B cell (primary cell): ENCODE measurements at regions not wholly inside any gene's neighbourhood (a gene's known extent, or its start where the extent isn't known, plus 50 kb on each side); places are given as distances from the start of the nearest gene placed in this dataset.

Source experiments
- ATAC-seq: fragments of 200-7000 bp; cut with Tn5 transposase; one replicate; pipeline ENCODE4 v1.10.0; 2021; ENCODE audit warnings: low read depth, mild to moderate bottlenecking, moderate number of reproducible peaks, moderate library complexity
- CTCF ChIA-PET: fragments of 350-600 bp; sonication (Branson Sonifier 250); formaldehyde crosslinking; loops from one replicate; lab custom pipeline; 2021; ENCODE audit warnings: antibody characterized with exemption, inconsistent platforms; lab: Charles Lee
- POLR2A ChIA-PET: fragments of 350-600 bp; sonication (Branson Sonifier 250); formaldehyde crosslinking; loops from one replicate; lab custom pipeline; 2021; ENCODE audit warnings: antibody characterized with exemption; lab: Charles Lee
- DNase-seq: peaks from one replicate; pipeline ENCODE4 v3.0.0; 2013
- H2AFZ ChIP-seq: 2 replicates; pipeline ENCODE4 v1.6.1; 2012; ENCODE audit warnings: mild to moderate bottlenecking, low read depth, low read length; ENCODE audit not compliant: insufficient read depth, poor library complexity, severe bottlenecking
- H3K27ac ChIP-seq, 2 donors: 1 replicate in 1 of 2; 2 replicates in 1 of 2; pipeline ENCODE4 v1.5.1; 2012 to 2013; ENCODE audit warnings: low read length in 2 of 2, mild to moderate bottlenecking in 2 of 2, moderate library complexity in 1 of 2
- H3K27me3 ChIP-seq, 4 experiments: fragments of 200-600 bp in 1 of 4; sonication (generic) in 1 of 4; replicated peaks in 1 of 4; 1 replicate in 2 of 4; 2 replicates in 2 of 4; pipeline versions ENCODE4 v1.6.1 to v1.7.0; 2013 to 2016; ENCODE audit warnings: low read length in 3 of 4, mild to moderate bottlenecking in 2 of 4, mixed read lengths in 1 of 4, moderate library complexity in 1 of 4; ENCODE audit not compliant: insufficient read depth in 4 of 4, control insufficient read depth in 3 of 4; ENCODE audit errors: control extremely low read depth in 1 of 4
- H3K36me3 ChIP-seq, 2 experiments: replicated peaks in 1 of 2; 1 replicate in 1 of 2; 2 replicates in 1 of 2; pipeline versions ENCODE4 v1.6.1 to v1.7.1; 2013; ENCODE audit warnings: low read length in 1 of 2; ENCODE audit not compliant: insufficient read depth in 2 of 2, control insufficient read depth in 1 of 2; ENCODE audit errors: control extremely low read depth in 1 of 2, extremely low read depth in 1 of 2
- H3K4me1 ChIP-seq, 2 donors: fragments of 200-600 bp in 1 of 2; sonication (generic) in 1 of 2; 1 replicate in 1 of 2; 2 replicates in 1 of 2; pipeline versions ENCODE4 v1.5.1 to v1.6.1; 2013 to 2017; ENCODE audit warnings: low read length in 2 of 2; ENCODE audit not compliant: control insufficient read depth in 2 of 2, insufficient read depth in 2 of 2
- H3K4me2 ChIP-seq: replicated peaks from 2 replicates; pipeline ENCODE3; 2012; ENCODE audit warnings: mild to moderate bottlenecking, low read depth, low read length; ENCODE audit not compliant: poor library complexity, severe bottlenecking
- H3K4me3 ChIP-seq, 5 experiments: fragments of 200-600 bp in 1 of 5; sonication (generic) in 1 of 5; 1 replicate in 3 of 5; 2 replicates in 2 of 5; pipeline versions ENCODE4 v1.5.1 to v1.7.0; 2011 to 2016; ENCODE audit warnings: low read length in 4 of 5, mild to moderate bottlenecking in 4 of 5, low read depth in 2 of 5, control low read depth in 1 of 5, moderate library complexity in 1 of 5; ENCODE audit not compliant: insufficient read depth in 1 of 5; ENCODE audit errors: control extremely low read depth in 1 of 5, extremely low read depth in 1 of 5
- H3K79me2 ChIP-seq: fragments of 200-600 bp; sonication (generic); one replicate; pipeline ENCODE4 v1.6.0; 2016; ENCODE audit warnings: low read length; ENCODE audit not compliant: control insufficient read depth, insufficient read depth
- H3K9ac ChIP-seq: fragments of 200-600 bp; sonication (generic); 2 replicates; pipeline ENCODE4 v1.6.1; 2017; ENCODE audit warnings: mild to moderate bottlenecking, low read length, moderate library complexity
- H3K9me3 ChIP-seq, 3 donors: one replicate each; pipeline versions ENCODE4 v1.6.1 to v1.7.1; 2013; ENCODE audit warnings: low read length in 2 of 3; ENCODE audit not compliant: control insufficient read depth in 2 of 3, insufficient read depth in 1 of 3; ENCODE audit errors: control extremely low read depth in 1 of 3
- H4K20me1 ChIP-seq: 2 replicates; pipeline ENCODE4 v1.6.0; 2012; ENCODE audit warnings: mild to moderate bottlenecking, low read length; ENCODE audit not compliant: insufficient read depth, control insufficient read depth, poor library complexity, severe bottlenecking
- H3K27ac Mint-ChIP-seq: one replicate; pipeline ENCODE4 v1.8.0; 2021; ENCODE audit warnings: mixed read lengths
- H3K27me3 Mint-ChIP-seq: one replicate; pipeline ENCODE4 v1.8.0; 2021; ENCODE audit warnings: mixed read lengths
- H3K4me1 Mint-ChIP-seq: one replicate; pipeline ENCODE4 v1.8.0; 2021; ENCODE audit warnings: mixed read lengths
- H3K4me3 Mint-ChIP-seq: one replicate; pipeline ENCODE4 v1.8.0; 2021; ENCODE audit warnings: mixed read lengths
- H3K9me3 Mint-ChIP-seq: one replicate; pipeline ENCODE4 v1.8.0; 2022; ENCODE audit warnings: mixed read lengths; ENCODE audit not compliant: insufficient read depth
- EZH2 ChIP-seq: IDR thresholded peaks from 2 replicates; pipeline ENCODE4 v1.6.1; 2012; ENCODE audit warnings: borderline replicate concordance, low read depth, mild to moderate bottlenecking, moderate library complexity, low read length; ENCODE audit not compliant: insufficient read depth, poor library complexity, severe bottlenecking
- WGBS: methylation state at CpG from one replicate; pipeline ENCODE4 v1.1.5; 2013; ENCODE audit warnings: missing lambda C conversion rate; ENCODE audit not compliant: insufficient coverage; 5-methylcytosine and 5-hydroxymethylcytosine counted together
- intact Hi-C: fragments of 100-400 bp; cut with micrococcal nuclease; formaldehyde crosslinking; loops from one replicate; pipeline ENCODE4 v1.10.0; 2022
- TF ChIP-seq, protein P1 (sequence below): fragments of 200-600 bp; IDR thresholded peaks from one replicate; pipeline ENCODE4 v1.8.0; 2022; ENCODE audit warnings: antibody characterized with exemption, mild to moderate bottlenecking

DNA sequence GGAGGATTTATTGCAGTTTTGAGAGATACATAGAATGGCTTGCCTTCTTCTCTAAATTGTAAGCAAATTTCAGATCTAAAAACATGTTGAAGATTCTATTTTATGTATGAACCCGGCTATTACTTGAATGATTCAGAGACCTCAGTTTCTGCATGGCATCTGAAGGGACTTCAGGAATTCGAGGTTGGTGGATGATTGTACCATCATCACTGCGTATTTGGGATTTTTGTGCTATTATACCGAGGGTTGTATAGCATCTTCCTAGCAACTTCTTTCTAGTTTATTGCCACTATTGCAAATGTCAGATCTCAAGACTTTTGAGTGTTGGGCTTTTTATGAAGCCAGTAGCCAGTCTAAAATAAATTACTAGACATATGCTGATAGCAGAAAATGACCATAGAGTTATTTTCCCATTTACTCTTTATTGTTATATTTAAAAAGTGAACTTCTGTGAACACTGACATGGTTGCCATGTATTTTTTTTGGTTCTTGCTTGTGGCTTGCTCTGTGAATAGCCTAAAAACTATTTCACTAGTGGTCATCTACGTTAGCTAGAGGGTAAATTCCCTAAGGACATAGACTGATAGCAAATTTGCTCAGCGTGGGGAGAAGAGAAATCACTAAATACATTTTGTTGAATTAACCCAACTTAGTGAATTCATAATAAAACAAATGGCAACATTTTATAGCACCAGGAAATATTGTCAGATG, 70.6 kb upstream of the KLF12 start:
- POLR2A ChIA-PET = no interaction called here
- Histone ChIP-seq H3K27ac (no peak overlapping the region), H3K9me3 (peaks cover 0 to 1% (median 0%) of the 10 kb centered on the region in 3 donors), H3K4me1 (no peaks in the 10 kb centered on the region), H3K36me3 (no peaks in the 10 kb centered on the region), H2AFZ (no peak overlapping the region), H3K79me2 (no peaks in the 10 kb centered on the region), H3K27me3 (peaks cover 0 to 3% (median 0%) of the 10 kb centered on the region in 4 experiments), H3K4me2 (no peak overlapping the region), H3K9ac (no peak overlapping the region), H4K20me1 (no peaks in the 10 kb centered on the region), H3K4me3 (no peak overlapping the region)
- DNase-seq (no peak), ATAC-seq (no peak)
- WGBS = no CpG with 5 or more reads among the region's 6 CpGs
- CTCF ChIA-PET = no interaction called here
- no peak for TF ChIP-seq EZH2
- TF ChIP-seq, protein P1, sequence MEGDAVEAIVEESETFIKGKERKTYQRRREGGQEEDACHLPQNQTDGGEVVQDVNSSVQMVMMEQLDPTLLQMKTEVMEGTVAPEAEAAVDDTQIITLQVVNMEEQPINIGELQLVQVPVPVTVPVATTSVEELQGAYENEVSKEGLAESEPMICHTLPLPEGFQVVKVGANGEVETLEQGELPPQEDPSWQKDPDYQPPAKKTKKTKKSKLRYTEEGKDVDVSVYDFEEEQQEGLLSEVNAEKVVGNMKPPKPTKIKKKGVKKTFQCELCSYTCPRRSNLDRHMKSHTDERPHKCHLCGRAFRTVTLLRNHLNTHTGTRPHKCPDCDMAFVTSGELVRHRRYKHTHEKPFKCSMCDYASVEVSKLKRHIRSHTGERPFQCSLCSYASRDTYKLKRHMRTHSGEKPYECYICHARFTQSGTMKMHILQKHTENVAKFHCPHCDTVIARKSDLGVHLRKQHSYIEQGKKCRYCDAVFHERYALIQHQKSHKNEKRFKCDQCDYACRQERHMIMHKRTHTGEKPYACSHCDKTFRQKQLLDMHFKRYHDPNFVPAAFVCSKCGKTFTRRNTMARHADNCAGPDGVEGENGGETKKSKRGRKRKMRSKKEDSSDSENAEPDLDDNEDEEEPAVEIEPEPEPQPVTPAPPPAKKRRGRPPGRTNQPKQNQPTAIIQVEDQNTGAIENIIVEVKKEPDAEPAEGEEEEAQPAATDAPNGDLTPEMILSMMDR = no peak
- H3K4me1 Mint-ChIP-seq = no peaks in the 10 kb centered on the region
- peaks cover 4% of the 10 kb centered on the region for H3K9me3 Mint-ChIP-seq
- peaks cover 28% of the 10 kb centered on the region for H3K27me3 Mint-ChIP-seq
- H3K4me3 Mint-ChIP-seq = no peak overlapping the region
- intact Hi-C loops = no loop called here
- H3K27ac Mint-ChIP-seq = no peak overlapping the region

DNA sequence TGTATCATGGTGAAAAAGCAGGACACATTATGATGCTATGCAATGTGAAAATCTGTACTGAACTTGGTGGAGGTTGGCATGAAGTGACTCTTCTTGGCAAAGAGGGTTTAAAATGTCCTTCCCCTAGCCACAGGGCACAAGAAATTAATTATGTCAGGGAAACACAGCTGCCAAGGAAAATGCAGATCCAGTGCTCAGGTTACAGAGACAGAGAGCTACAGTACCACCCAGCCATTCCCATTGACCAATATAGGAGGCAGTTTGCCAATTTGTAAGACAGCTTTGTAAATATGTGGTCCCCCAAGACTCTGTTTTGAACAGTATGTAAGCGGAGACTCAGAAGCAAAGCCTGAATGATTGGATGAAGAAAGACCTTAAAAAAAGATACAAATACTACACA, 69.4 kb upstream of the KLF12 start:
- H3K27ac ChIP-seq = no peak overlapping the region
- peaks cover 29% of the 10 kb centered on the region for H3K27me3 Mint-ChIP-seq
- TF ChIP-seq, protein P1 = no peak
- TF ChIP-seq EZH2 = no peak
- no peaks in the 10 kb centered on the region for H4K20me1 ChIP-seq
- WGBS = no CpG with 5 or more reads among the region's 1 CpG
- peaks cover 0 to 1% (median 0%) of the 10 kb centered on the region in 3 donors for H3K9me3 ChIP-seq
- no peak overlapping the region for H3K4me3 Mint-ChIP-seq
- no peaks in the 10 kb centered on the region for H3K4me1 Mint-ChIP-seq
- H3K4me3 ChIP-seq = no peak overlapping the region
- DNase-seq (no peak), ATAC-seq (no peak)
- H3K36me3 ChIP-seq = no peaks in the 10 kb centered on the region
- ChIA-PET CTCF (no interaction called here), POLR2A (no interaction called here)
- no peaks in the 10 kb centered on the region for H3K4me1 ChIP-seq
- no peak overlapping the region for H3K4me2 ChIP-seq
- H3K79me2 ChIP-seq = no peaks in the 10 kb centered on the region
- no peak overlapping the region for H3K9ac ChIP-seq
- no peak overlapping the region for H2AFZ ChIP-seq
- H3K9me3 Mint-ChIP-seq = peaks cover 4% of the 10 kb centered on the region
- H3K27me3 ChIP-seq = peaks cover 0 to 3% (median 0%) of the 10 kb centered on the region in 4 experiments
- intact Hi-C loops = no loop called here
- H3K27ac Mint-ChIP-seq = no peak overlapping the region
